GM12878 (cell line): ENCODE measurements at regions not wholly inside any gene's neighbourhood (a gene's known extent, or its start where the extent isn't known, plus 50 kb on each side); places are given as distances from the start of the nearest gene placed in this dataset.

Experiments
- ATF2 ChIP-seq: IDR thresholded peaks from 2 replicates; pipeline ENCODE4 v1.6.1; 2012; ENCODE audit warnings: low read length, inconsistent platforms
- BHLHE40 ChIP-seq, 2 experiments: fragments of 450-650 bp in 1 of 2; IDR thresholded peaks; 2 replicates each; pipeline ENCODE4 v1.6.1; 2011 to 2017; ENCODE audit warnings: low read depth in 2 of 2, borderline replicate concordance in 1 of 2, improper control_type of control experiment in 1 of 2, low read length in 1 of 2, mild to moderate bottlenecking in 1 of 2
- CTCF ChIP-seq, 3 experiments: IDR thresholded peaks in 2 of 3; conservative IDR thresholded peaks in 1 of 3; 2 replicates each; pipeline ENCODE4 v1.5.1; 2011; ENCODE audit warnings: low read depth in 3 of 3, low read length in 3 of 3, mild to moderate bottlenecking in 3 of 3, control low read depth in 2 of 3, moderate library complexity in 2 of 3, inconsistent platforms in 1 of 3, mixed read lengths in 1 of 3; ENCODE audit not compliant: control insufficient read depth in 2 of 3, insufficient read depth in 1 of 3; ENCODE audit errors: extremely low read depth in 1 of 3
- EP300 ChIP-seq, 2 experiments: fragments of 150-350 bp in 1 of 2; IDR thresholded peaks; 2 replicates each; pipeline ENCODE4 v1.6.1; 2011 to 2012; ENCODE audit warnings: low read depth in 2 of 2, low read length in 2 of 2, borderline replicate concordance in 1 of 2, improper control_type of control experiment in 1 of 2, inconsistent platforms in 1 of 2; ENCODE audit not compliant: control insufficient read depth in 1 of 2
- JUNB ChIP-seq: IDR thresholded peaks from 2 replicates; pipeline ENCODE4 v1.6.1; 2016; ENCODE audit warnings: antibody characterized with exemption, mild to moderate bottlenecking
- MAX ChIP-seq: IDR thresholded peaks from 2 replicates; pipeline ENCODE4 v1.6.1; 2012; ENCODE audit warnings: low read depth, low read length, improper control_type of control experiment
- POLR2A ChIP-seq: IDR thresholded peaks from 2 replicates; pipeline ENCODE4 v1.6.1; 2011; ENCODE audit warnings: low read depth, mild to moderate bottlenecking, low read length
- RAD21 ChIP-seq: IDR thresholded peaks from 2 replicates; pipeline ENCODE4 v1.6.1; 2011; ENCODE audit warnings: mild to moderate bottlenecking, low read depth, low read length, moderate library complexity; ENCODE audit not compliant: insufficient read depth
- RAD51 ChIP-seq: fragments of 450-650 bp; IDR thresholded peaks from 2 replicates; pipeline ENCODE4 v1.6.1; 2016; ENCODE audit warnings: moderate library complexity, mild to moderate bottlenecking, inconsistent platforms
- SP1 ChIP-seq: IDR thresholded peaks from one replicate; pipeline ENCODE4 v1.6.1; 2011; ENCODE audit warnings: low read depth, low read length

GRCh38 chr4:114109776-114110175, 130.3 kb upstream of the ARSJ start:
- no peak for TF ChIP-seq MAX
- TF ChIP-seq SP1, result no peak
- no peak for TF ChIP-seq RAD51
- no peak for TF ChIP-seq CTCF (IDR thresholded peaks at IDR 0.05 in 2 of 3, conservative IDR thresholded peaks at IDR 0.05 in 1 of 3; ENCODE audit: control insufficient read depth in 2 of 3, extremely low read depth in 1 of 3, insufficient read depth in 1 of 3, low read depth in 3 of 3, low read length in 3 of 3)
- no peak for TF ChIP-seq RAD21
- no peak for TF ChIP-seq JUNB
- no peak for TF ChIP-seq ATF2
- no peak for TF ChIP-seq BHLHE40 (IDR thresholded peaks at IDR 0.05; ENCODE audit: borderline replicate concordance in 1 of 2, low read depth in 2 of 2, low read length in 1 of 2)
- no peak for TF ChIP-seq POLR2A
- no peak for TF ChIP-seq EP300 (IDR thresholded peaks at IDR 0.05; ENCODE audit: borderline replicate concordance in 1 of 2, control insufficient read depth in 1 of 2, low read depth in 2 of 2, low read length in 2 of 2)
